ENCODE measurements at regions not wholly inside any gene's neighbourhood (a gene's known extent, or its start where the extent isn't known, plus 50 kb on each side); places are given as distances from the start of the nearest gene placed in this dataset.

DNA sequence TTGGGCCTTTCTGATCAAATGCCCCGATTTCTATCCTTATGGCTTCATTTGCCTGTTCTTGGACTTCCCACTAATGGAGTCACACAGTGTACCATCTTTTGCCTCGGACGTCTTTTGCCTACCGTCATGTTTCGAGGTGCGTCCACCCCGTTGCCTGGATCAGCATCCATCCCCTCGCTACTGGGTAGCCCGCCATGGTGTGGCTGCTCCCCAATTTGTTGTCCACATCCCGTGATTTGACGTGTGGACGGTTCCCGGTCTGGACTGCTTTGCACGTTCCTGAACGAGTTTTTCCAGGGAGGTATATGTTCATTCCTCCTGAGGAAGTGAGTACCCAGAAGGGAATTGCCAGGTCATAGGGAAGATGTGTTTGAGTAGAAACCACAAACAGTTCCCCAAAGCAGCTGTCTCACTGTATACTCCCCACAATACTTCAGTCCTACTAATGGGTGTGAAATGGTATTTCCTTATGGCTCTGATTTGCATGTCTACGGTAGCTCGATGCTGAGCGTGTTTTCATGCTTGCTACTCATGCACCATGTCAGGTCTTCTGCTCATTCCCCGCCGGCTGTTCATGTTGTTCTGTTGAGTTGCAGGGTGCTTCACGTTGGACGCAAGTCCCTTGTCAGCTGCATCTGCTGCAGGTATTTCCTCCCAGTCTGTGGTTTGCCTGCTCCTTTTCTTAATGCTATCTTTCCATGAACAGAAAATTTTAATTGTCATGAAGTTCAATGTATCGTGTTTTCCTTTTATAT is 86.8 kb upstream of the AFDN start:
- TF ChIP-seq, protein P1, sequence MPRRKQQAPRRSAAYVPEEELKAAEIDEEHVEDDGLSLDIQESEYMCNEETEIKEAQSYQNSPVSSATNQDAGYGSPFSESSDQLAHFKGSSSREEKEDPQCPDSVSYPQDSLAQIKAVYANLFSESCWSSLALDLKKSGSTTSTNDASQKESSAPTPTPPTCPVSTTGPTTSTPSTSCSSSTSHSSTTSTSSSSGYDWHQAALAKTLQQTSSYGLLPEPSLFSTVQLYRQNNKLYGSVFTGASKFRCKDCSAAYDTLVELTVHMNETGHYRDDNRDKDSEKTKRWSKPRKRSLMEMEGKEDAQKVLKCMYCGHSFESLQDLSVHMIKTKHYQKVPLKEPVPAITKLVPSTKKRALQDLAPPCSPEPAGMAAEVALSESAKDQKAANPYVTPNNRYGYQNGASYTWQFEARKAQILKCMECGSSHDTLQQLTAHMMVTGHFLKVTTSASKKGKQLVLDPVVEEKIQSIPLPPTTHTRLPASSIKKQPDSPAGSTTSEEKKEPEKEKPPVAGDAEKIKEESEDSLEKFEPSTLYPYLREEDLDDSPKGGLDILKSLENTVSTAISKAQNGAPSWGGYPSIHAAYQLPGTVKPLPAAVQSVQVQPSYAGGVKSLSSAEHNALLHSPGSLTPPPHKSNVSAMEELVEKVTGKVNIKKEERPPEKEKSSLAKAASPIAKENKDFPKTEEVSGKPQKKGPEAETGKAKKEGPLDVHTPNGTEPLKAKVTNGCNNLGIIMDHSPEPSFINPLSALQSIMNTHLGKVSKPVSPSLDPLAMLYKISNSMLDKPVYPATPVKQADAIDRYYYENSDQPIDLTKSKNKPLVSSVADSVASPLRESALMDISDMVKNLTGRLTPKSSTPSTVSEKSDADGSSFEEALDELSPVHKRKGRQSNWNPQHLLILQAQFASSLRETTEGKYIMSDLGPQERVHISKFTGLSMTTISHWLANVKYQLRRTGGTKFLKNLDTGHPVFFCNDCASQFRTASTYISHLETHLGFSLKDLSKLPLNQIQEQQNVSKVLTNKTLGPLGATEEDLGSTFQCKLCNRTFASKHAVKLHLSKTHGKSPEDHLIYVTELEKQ (tag by site-specific recombination; IDR thresholded peaks at IDR 0.05; ENCODE audit: borderline replicate concordance): no peak
- TF ChIP-seq REST (tag by site-specific recombination; IDR thresholded peaks at IDR 0.05): no peak
- no peak for TF ChIP-seq ZNF560 (tag by site-specific recombination; IDR thresholded peaks at IDR 0.05; ENCODE audit: borderline replicate concordance)
- no peak for TF ChIP-seq ZNF138 (tag by site-specific recombination; IDR thresholded peaks at IDR 0.05; ENCODE audit: borderline replicate concordance)
- TF ChIP-seq ZNF114 (tag by site-specific recombination; IDR thresholded peaks at IDR 0.05): no peak
